ENCODE measurements at regions not wholly inside any gene's neighbourhood (a gene's known extent, or its start where the extent isn't known, plus 50 kb on each side); places are given as distances from the start of the nearest gene placed in this dataset.

DNA sequence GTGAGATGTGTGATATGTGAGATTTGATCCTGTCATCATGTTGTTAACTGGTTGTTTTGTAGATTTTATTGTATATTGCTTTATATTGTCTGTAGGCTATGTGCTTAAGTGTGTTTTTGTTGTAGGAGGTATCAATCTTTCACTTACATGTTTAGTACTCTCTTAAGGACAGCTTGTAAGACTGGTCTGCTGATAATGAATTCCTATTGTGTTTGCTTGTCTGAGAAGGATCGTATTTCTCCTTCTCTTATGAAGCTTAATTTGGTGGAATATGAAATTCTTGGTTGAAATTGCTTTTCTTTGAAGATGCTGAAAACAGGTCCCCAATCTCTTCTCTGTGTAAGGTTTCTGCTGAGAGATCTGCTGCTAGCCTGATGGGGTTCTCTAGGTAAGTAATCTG is 94.5 kb upstream of the ARHGAP5 start:
- intact Hi-C loops (cut with DNase I): no loop called here
- H3K4me3 ChIP-seq: no peak overlapping the region
- no peaks in the 10 kb centered on the region for H3K4me1 ChIP-seq
- no peak for ATAC-seq
- H3K27me3 ChIP-seq (ENCODE audit: insufficient read depth in 3 of 3, low read length in 2 of 3): no peaks in the 10 kb centered on the region
- H3K36me3 ChIP-seq (ENCODE audit: insufficient read depth in 1 of 2, low read depth in 1 of 2): no peaks in the 10 kb centered on the region
- no peak overlapping the region for H3K27ac ChIP-seq
- TF ChIP-seq, protein P1, sequence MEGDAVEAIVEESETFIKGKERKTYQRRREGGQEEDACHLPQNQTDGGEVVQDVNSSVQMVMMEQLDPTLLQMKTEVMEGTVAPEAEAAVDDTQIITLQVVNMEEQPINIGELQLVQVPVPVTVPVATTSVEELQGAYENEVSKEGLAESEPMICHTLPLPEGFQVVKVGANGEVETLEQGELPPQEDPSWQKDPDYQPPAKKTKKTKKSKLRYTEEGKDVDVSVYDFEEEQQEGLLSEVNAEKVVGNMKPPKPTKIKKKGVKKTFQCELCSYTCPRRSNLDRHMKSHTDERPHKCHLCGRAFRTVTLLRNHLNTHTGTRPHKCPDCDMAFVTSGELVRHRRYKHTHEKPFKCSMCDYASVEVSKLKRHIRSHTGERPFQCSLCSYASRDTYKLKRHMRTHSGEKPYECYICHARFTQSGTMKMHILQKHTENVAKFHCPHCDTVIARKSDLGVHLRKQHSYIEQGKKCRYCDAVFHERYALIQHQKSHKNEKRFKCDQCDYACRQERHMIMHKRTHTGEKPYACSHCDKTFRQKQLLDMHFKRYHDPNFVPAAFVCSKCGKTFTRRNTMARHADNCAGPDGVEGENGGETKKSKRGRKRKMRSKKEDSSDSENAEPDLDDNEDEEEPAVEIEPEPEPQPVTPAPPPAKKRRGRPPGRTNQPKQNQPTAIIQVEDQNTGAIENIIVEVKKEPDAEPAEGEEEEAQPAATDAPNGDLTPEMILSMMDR (IDR thresholded peaks at IDR 0.05): no peak
- peaks cover 18% of the 10 kb centered on the region for H3K9me3 ChIP-seq
- DNase-seq: no peak
- WGBS, 3 donors: 93 to 97% (median 97%) methylated on average over 1 of the region's 1 CpG

DNA sequence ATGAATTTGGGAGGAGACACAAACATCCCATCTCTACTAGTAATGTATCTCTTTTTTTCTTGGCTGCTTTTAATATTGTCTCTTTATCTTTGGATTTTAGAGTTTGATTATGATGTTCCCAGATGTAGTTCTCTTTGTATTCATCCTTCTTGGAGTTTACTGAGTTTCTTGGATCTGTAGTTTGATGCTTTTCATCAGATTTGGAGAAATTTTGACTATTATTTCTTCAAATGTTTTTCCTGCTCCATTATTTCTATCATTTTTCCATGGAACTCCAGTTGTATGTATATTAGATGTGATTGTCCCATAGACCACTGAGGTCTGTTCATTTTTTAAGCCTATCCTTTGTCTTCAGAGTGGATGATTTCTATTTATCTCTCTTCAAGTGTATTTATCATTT is 90.7 kb upstream of the ARHGAP5 start:
- no peak for ATAC-seq
- H3K9me3 ChIP-seq: peaks cover 18% of the 10 kb centered on the region
- H3K4me3 ChIP-seq: no peak overlapping the region
- intact Hi-C loops (cut with DNase I): no loop called here
- peaks cover 3% of the 10 kb centered on the region for H3K4me1 ChIP-seq
- no peak overlapping the region for H3K27ac ChIP-seq
- no peaks in the 10 kb centered on the region for H3K27me3 ChIP-seq (ENCODE audit: insufficient read depth in 3 of 3, low read length in 2 of 3)
- TF ChIP-seq, protein P1 (IDR thresholded peaks at IDR 0.05): no peak
- H3K36me3 ChIP-seq (ENCODE audit: insufficient read depth in 1 of 2, low read depth in 1 of 2): no peaks in the 10 kb centered on the region
- no peak for DNase-seq

DNA sequence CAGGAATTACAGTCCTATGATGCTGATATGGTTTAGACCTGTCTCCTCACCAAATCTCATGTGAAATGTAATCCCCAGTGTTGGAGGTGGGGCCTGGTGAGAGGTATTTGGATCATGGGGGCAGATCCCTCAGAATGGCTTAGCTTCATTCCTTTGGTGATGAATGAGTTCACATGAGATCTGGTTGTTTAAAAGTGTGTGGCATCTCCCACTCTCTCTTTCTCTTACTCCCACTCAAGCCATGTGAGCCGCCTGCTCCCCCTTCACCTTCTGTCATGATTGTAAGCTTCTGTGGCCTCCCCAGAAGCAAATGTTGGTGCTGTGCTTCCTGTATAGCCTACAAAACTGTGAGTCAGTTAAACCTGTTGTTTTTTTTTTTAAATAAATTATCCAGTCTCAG is 89.4 kb upstream of the ARHGAP5 start:
- TF ChIP-seq, protein P1 (IDR thresholded peaks at IDR 0.05): no peak
- intact Hi-C loops (cut with DNase I): no loop called here
- H3K27me3 ChIP-seq (ENCODE audit: insufficient read depth in 3 of 3, low read length in 2 of 3): no peaks in the 10 kb centered on the region
- DNase-seq: no peak
- no peaks in the 10 kb centered on the region for H3K36me3 ChIP-seq (ENCODE audit: insufficient read depth in 1 of 2, low read depth in 1 of 2)
- no peak for ATAC-seq
- 82 to 100% (median 89%) methylated on average over 1 of the region's 1 CpG for WGBS, 3 donors
- H3K27ac ChIP-seq: no peak overlapping the region
- peaks cover 10% of the 10 kb centered on the region for H3K4me1 ChIP-seq
- H3K9me3 ChIP-seq: peaks cover 11% of the 10 kb centered on the region
- H3K4me3 ChIP-seq: no peak overlapping the region

DNA sequence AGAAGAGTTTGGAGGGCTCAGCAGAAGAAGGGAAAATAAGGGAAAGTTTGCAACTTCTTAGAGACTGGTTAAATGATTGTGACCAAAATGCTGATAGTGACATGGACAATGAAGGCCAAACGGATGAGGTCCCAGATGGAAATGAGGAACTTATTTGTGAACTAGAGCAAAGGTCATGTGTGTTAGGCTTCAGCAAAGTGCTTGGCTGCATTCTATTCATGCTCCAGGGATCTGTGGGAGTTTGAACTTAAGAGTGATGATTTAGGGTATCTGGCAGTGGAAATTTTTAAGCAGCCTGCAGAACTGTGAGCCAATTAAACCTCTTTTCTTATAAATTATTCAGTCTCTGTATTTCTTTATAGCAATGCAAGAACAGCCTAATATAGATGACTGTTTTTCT is 88.9 kb upstream of the ARHGAP5 start:
- Histone ChIP-seq H3K9me3 (peaks cover 7% of the 10 kb centered on the region), H3K27ac (no peak overlapping the region), H3K4me3 (no peak overlapping the region), H3K36me3 (ENCODE audit: insufficient read depth in 1 of 2, low read depth in 1 of 2) (no peaks in the 10 kb centered on the region), H3K27me3 (ENCODE audit: insufficient read depth in 3 of 3, low read length in 2 of 3) (no peaks in the 10 kb centered on the region), H3K4me1 (peaks cover 10% of the 10 kb centered on the region)
- DNase-seq (no peak), ATAC-seq (no peak)
- TF ChIP-seq, protein P1 (IDR thresholded peaks at IDR 0.05): no peak
- intact Hi-C loops (cut with DNase I): no loop called here
- WGBS, 3 donors: 30 to 49% (median 37%) methylated on average over 1 of the region's 1 CpG

DNA sequence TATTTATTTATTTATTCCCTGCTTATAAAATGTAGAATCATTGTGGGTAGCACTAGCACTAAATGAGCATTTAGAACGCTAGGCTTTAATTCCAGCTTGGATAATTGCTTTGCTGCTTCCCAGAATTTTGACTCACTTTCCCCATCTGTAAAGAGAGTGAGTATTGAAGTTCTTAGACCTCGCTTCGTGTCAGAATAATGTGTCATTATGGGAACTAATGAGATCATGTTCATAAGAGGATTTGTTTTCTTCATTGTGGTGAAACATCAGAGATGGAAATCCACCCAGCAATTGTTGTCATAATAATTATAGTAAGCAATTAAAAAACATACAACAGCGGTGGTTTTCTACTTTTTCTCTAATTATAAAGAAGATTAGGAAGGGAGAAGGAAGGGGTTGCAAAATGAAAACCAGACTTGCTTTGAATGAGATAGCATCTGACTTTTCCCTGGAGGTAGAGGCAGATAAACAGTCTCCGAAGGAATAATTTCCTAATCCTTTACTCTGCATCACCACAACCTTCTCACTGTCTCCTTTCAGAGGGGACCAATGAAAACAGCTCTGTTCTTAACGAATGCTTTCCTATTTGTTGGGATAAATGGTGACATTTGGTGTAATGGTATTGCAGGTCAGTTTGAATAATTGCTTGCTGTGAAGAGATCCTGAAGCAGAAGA is 86.8 kb upstream of the ARHGAP5 start:
- H3K27ac ChIP-seq: no peak overlapping the region
- H3K9me3 ChIP-seq: peaks cover 7% of the 10 kb centered on the region
- no peaks in the 10 kb centered on the region for H3K27me3 ChIP-seq (ENCODE audit: insufficient read depth in 3 of 3, low read length in 2 of 3)
- WGBS, 3 donors: 71 to 76% (median 74%) methylated on average over 6 of the region's 6 CpGs
- TF ChIP-seq, protein P1 (IDR thresholded peaks at IDR 0.05): no peak
- no peak for DNase-seq
- no peak overlapping the region for H3K4me3 ChIP-seq
- ATAC-seq: no peak
- intact Hi-C loops (cut with DNase I): no loop called here
- H3K36me3 ChIP-seq (ENCODE audit: insufficient read depth in 1 of 2, low read depth in 1 of 2): no peaks in the 10 kb centered on the region
- H3K4me1 ChIP-seq: peaks cover 22% of the 10 kb centered on the region
